IMR-90 (cell line): ENCODE measurements at regions not wholly inside any gene's neighbourhood (a gene's known extent, or its start where the extent isn't known, plus 50 kb on each side); places are given as distances from the start of the nearest gene placed in this dataset.

Experiments used
- ATAC-seq: fragments of 200-7000 bp; cut with Tn5 transposase; 2 replicates; pipeline ENCODE4 v1.9.1; 2020; ENCODE audit warnings: low read depth, mild to moderate bottlenecking, moderate library complexity
- BruUV-seq: library from RNA; stranded (reverse); fragments of 400-500 nt; replicated peaks from 2 replicates; lab custom pipeline; 2021; lab: Mats Ljungman, UMichigan
- CTCF ChIA-PET: fragments of 300-600 bp; formaldehyde crosslinking; extraction: SDS; loops from one replicate; lab custom pipeline; 2021; ENCODE audit warnings: antibody characterized with exemption; lab: Yijun Ruan, JAX
- POLR2A ChIA-PET: fragments of 300-600 bp; sonication (Branson Sonifier 250); formaldehyde crosslinking; loops from one replicate; lab custom pipeline; 2022; ENCODE audit warnings: antibody characterized with exemption; ENCODE audit not compliant: unreplicated experiment; lab: Charles Lee
- DNase-seq: peaks from one replicate; pipeline ENCODE4 v3.0.0; 2013
- H2AFZ ChIP-seq: replicated peaks from 2 replicates; pipeline ENCODE3; 2013; ENCODE audit warnings: low read length, mild to moderate bottlenecking; ENCODE audit not compliant: poor library complexity
- H2AK5ac ChIP-seq: 2 replicates; pipeline ENCODE4 v1.6.1; 2013; ENCODE audit warnings: low read depth, low read length, inconsistent platforms
- H2AK9ac ChIP-seq: replicated peaks from 2 replicates; pipeline ENCODE3; 2013; ENCODE audit warnings: mild to moderate bottlenecking, low read depth, low read length, moderate library complexity; ENCODE audit not compliant: poor library complexity
- H2BK120ac ChIP-seq: 2 replicates; pipeline ENCODE4 v1.6.1; 2013; ENCODE audit warnings: low read depth, low read length, inconsistent platforms
- H2BK15ac ChIP-seq: 3 replicates; pipeline ENCODE4 v1.6.1; 2013; ENCODE audit warnings: low read depth, low read length, inconsistent platforms
- H2BK20ac ChIP-seq: 2 replicates; pipeline ENCODE4 v1.6.1; 2013; ENCODE audit warnings: low read depth, mild to moderate bottlenecking, inconsistent platforms, low read length, moderate library complexity
- H2BK5ac ChIP-seq: 2 replicates; pipeline ENCODE4 v1.6.1; 2013; ENCODE audit warnings: mild to moderate bottlenecking, low read depth, low read length, inconsistent platforms; ENCODE audit not compliant: poor library complexity, severe bottlenecking
- H3K14ac ChIP-seq: replicated peaks from 2 replicates; pipeline ENCODE4 v1.6.1; 2013; ENCODE audit warnings: low read depth, low read length, inconsistent platforms
- H3K18ac ChIP-seq: 2 replicates; pipeline ENCODE4 v1.6.1; 2013; ENCODE audit warnings: low read depth, low read length, control low read depth
- H3K23ac ChIP-seq: 2 replicates; pipeline ENCODE4 v1.6.1; 2013; ENCODE audit warnings: low read depth, low read length, inconsistent platforms
- H3K27ac ChIP-seq: 2 replicates; pipeline ENCODE4 v1.5.1; 2013; ENCODE audit warnings: mild to moderate bottlenecking, control low read depth, low read length; ENCODE audit not compliant: insufficient read depth
- H3K27me3 ChIP-seq: 2 replicates; pipeline ENCODE4 v1.6.1; 2013; ENCODE audit warnings: low read length; ENCODE audit not compliant: control insufficient read depth, insufficient read depth
- H3K36me3 ChIP-seq: 2 replicates; pipeline ENCODE4 v1.6.1; 2013; ENCODE audit warnings: low read length, mixed read lengths; ENCODE audit not compliant: control insufficient read depth, insufficient read depth
- H3K4ac ChIP-seq: 2 replicates; pipeline ENCODE4 v1.6.1; 2013; ENCODE audit warnings: low read depth, low read length, inconsistent platforms
- H3K4me1 ChIP-seq: 2 replicates; pipeline ENCODE4 v1.6.1; 2013; ENCODE audit warnings: low read length, mixed read lengths; ENCODE audit not compliant: control insufficient read depth, insufficient read depth
- H3K4me2 ChIP-seq: 2 replicates; pipeline ENCODE4 v1.6.1; 2013; ENCODE audit warnings: low read depth, mild to moderate bottlenecking, control low read depth, low read length, moderate library complexity
- H3K4me3 ChIP-seq: 2 replicates; pipeline ENCODE4 v1.5.1; 2013; ENCODE audit warnings: low read depth, mild to moderate bottlenecking, control low read depth, low read length, moderate library complexity; ENCODE audit not compliant: insufficient read depth
- H3K56ac ChIP-seq: 2 replicates; pipeline ENCODE4 v1.6.1; 2013; ENCODE audit warnings: low read length, inconsistent platforms; ENCODE audit not compliant: insufficient read depth; ENCODE audit errors: extremely low read depth
- H3K79me1 ChIP-seq, 2 experiments: 2 replicates each; pipeline ENCODE4 v1.6.1; 2013; ENCODE audit warnings: low read length in 2 of 2, inconsistent platforms in 1 of 2, low read depth in 1 of 2
- H3K9ac ChIP-seq: 2 replicates; pipeline ENCODE4 v1.6.1; 2013; ENCODE audit warnings: low read depth, low read length, control low read depth
- H3K9me1 ChIP-seq: 2 replicates; pipeline ENCODE4 v1.6.1; 2013; ENCODE audit warnings: low read length, inconsistent platforms; ENCODE audit not compliant: insufficient read depth
- H3K9me3 ChIP-seq: 2 replicates; pipeline ENCODE4 v1.6.1; 2013; ENCODE audit warnings: low read length; ENCODE audit not compliant: control insufficient read depth, insufficient read depth
- H4K20me1 ChIP-seq: 2 replicates; pipeline ENCODE4 v1.6.1; 2013; ENCODE audit warnings: low read length, inconsistent platforms; ENCODE audit not compliant: insufficient read depth
- H4K5ac ChIP-seq: 2 replicates; pipeline ENCODE4 v1.6.1; 2013; ENCODE audit warnings: mild to moderate bottlenecking, low read depth, low read length, control low read depth
- H4K8ac ChIP-seq, 2 experiments: 2 replicates each; pipeline ENCODE4 v1.6.1; 2013; ENCODE audit warnings: low read depth in 2 of 2, low read length in 2 of 2, control low read depth in 1 of 2, inconsistent platforms in 1 of 2
- H4K91ac ChIP-seq: 2 replicates; pipeline ENCODE4 v1.6.1; 2013; ENCODE audit warnings: low read depth, low read length, inconsistent platforms; ENCODE audit not compliant: insufficient read depth
- BHLHE40 ChIP-seq: fragments of 150-350 bp; IDR thresholded peaks from 2 replicates; pipeline ENCODE4 v1.6.1; 2016; ENCODE audit warnings: mild to moderate bottlenecking, low read depth, low read length
- FOS ChIP-seq: fragments of 150-350 bp; IDR thresholded peaks from 2 replicates; pipeline ENCODE4 v1.6.1; 2016; ENCODE audit warnings: low read depth, low read length
- RAD21 ChIP-seq: IDR thresholded peaks from 2 replicates; pipeline ENCODE4 v1.6.1; 2012; ENCODE audit warnings: low read length, improper control_type of control experiment
- WGBS, 2 experiments: methylation state at CpG; one replicate each; pipeline versions ENCODE4 v1.1.5 to v1.1.7; 2013; ENCODE audit warnings: missing lambda C conversion rate in 2 of 2; ENCODE audit not compliant: insufficient read length in 1 of 2; ENCODE audit errors: extremely low coverage in 2 of 2; 5-methylcytosine and 5-hydroxymethylcytosine counted together
- dilution Hi-C: fragments of 300-500 bp; cut with HindIII; formaldehyde crosslinking; loops from one replicate; pipeline ENCODE4 v1.14.3; 2018; ENCODE audit warnings: low sequenced_read_pairs; ENCODE audit not compliant: unreplicated experiment
- in situ Hi-C: fragments of 300-500 bp; cut with MboI; formaldehyde crosslinking; loops from 3 replicates; pipeline ENCODE4 v1.14.3; 2019; ENCODE audit warnings: low sequenced_read_pairs, inconsistent platforms, mixed read lengths
- intact Hi-C: fragments of 100-400 bp; cut with micrococcal nuclease; formaldehyde crosslinking; loops from 2 replicates; pipeline ENCODE4 v1.10.0; 2022
- TF ChIP-seq, protein P1 (sequence below): fragments of 150-350 bp; IDR thresholded peaks from 2 replicates; pipeline ENCODE4 v1.6.1; 2017; ENCODE audit warnings: mild to moderate bottlenecking, antibody characterized with exemption, low read length, low read depth
- TF ChIP-seq, protein P2 (sequence below): fragments of 150-350 bp; IDR thresholded peaks from 2 replicates; pipeline ENCODE4 v1.6.1; 2016; ENCODE audit warnings: low read depth, mild to moderate bottlenecking, low read length, moderate library complexity, borderline replicate concordance
- TF ChIP-seq, protein P3 (sequence below): conservative IDR thresholded peaks from 2 replicates; pipeline ENCODE4 v1.5.1; 2012; ENCODE audit warnings: mild to moderate bottlenecking, low read depth, low read length, improper control_type of control experiment

DNA sequence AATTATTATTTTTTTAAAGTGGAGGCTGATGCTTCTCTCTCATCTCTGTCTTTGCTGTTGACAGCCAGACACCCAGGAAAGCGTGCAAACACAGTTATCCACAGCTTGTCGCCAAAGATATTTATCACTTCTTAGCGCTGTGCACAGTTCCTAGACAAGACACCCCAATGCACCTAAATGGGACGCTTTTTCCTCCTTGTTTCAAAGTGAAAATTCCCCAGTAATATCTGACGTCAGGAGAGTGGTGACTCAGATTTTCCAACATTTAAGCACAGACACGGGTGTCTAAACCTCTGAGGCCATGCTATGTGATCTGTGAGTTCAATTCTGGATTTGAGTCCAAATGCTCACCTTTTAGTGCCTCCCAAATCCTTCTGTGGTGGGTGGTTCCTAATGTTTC lies 151.6 kb downstream of the EMX2 start:
- Histone ChIP-seq H3K23ac (no peak overlapping the region), H4K5ac (no peak overlapping the region), H4K20me1 (no peaks in the 10 kb centered on the region), H3K4ac (no peak overlapping the region), H2BK20ac (no peak overlapping the region), H2BK5ac (no peak overlapping the region), H3K27ac (no peak overlapping the region), H4K8ac (no peak overlapping the region), H2BK15ac (no peak overlapping the region), H2AK5ac (no peak overlapping the region), H3K9ac (no peak overlapping the region), H3K27me3 (no peaks in the 10 kb centered on the region), H3K4me3 (no peak overlapping the region), H3K56ac (no peak overlapping the region), H3K36me3 (no peaks in the 10 kb centered on the region), H2AK9ac (no peak overlapping the region), H3K4me2 (no peak overlapping the region), H3K9me1 (no peaks in the 10 kb centered on the region), H3K4me1 (no peaks in the 10 kb centered on the region), H2BK120ac (no peak overlapping the region), H3K9me3 (peaks cover 9% of the 10 kb centered on the region), H4K91ac (no peak overlapping the region), H2AFZ (no peak overlapping the region), H3K14ac (no peak overlapping the region), H3K79me1 (no peaks in the 10 kb centered on the region), H3K18ac (no peak overlapping the region)
- TF ChIP-seq, protein P1, sequence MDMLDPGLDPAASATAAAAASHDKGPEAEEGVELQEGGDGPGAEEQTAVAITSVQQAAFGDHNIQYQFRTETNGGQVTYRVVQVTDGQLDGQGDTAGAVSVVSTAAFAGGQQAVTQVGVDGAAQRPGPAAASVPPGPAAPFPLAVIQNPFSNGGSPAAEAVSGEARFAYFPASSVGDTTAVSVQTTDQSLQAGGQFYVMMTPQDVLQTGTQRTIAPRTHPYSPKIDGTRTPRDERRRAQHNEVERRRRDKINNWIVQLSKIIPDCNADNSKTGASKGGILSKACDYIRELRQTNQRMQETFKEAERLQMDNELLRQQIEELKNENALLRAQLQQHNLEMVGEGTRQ = no peak
- TF ChIP-seq, protein P2, sequence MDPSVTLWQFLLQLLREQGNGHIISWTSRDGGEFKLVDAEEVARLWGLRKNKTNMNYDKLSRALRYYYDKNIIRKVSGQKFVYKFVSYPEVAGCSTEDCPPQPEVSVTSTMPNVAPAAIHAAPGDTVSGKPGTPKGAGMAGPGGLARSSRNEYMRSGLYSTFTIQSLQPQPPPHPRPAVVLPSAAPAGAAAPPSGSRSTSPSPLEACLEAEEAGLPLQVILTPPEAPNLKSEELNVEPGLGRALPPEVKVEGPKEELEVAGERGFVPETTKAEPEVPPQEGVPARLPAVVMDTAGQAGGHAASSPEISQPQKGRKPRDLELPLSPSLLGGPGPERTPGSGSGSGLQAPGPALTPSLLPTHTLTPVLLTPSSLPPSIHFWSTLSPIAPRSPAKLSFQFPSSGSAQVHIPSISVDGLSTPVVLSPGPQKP = no peak
- TF ChIP-seq RAD21 (no peak), BHLHE40 (no peak), FOS (no peak)
- TF ChIP-seq, protein P3, sequence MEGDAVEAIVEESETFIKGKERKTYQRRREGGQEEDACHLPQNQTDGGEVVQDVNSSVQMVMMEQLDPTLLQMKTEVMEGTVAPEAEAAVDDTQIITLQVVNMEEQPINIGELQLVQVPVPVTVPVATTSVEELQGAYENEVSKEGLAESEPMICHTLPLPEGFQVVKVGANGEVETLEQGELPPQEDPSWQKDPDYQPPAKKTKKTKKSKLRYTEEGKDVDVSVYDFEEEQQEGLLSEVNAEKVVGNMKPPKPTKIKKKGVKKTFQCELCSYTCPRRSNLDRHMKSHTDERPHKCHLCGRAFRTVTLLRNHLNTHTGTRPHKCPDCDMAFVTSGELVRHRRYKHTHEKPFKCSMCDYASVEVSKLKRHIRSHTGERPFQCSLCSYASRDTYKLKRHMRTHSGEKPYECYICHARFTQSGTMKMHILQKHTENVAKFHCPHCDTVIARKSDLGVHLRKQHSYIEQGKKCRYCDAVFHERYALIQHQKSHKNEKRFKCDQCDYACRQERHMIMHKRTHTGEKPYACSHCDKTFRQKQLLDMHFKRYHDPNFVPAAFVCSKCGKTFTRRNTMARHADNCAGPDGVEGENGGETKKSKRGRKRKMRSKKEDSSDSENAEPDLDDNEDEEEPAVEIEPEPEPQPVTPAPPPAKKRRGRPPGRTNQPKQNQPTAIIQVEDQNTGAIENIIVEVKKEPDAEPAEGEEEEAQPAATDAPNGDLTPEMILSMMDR = no peak
- ATAC-seq = no peak
- ChIA-PET CTCF (no interaction called here), POLR2A (no interaction called here)
- no TSS peak for BruUV-seq
- intact Hi-C loops = no loop called here
- WGBS, 2 experiments = 20% methylated on average over 2 of the region's 6 CpGs; no CpG with 5 or more reads in 1 of the 2 experiments
- dilution Hi-C loops = no loop called here
- in situ Hi-C loops = no loop called here
- DNase-seq = no peak
